ENCODE measurements at regions not wholly inside any gene's neighbourhood (a gene's known extent, or its start where the extent isn't known, plus 50 kb on each side); places are given as distances from the start of the nearest gene placed in this dataset.
A peak's percentile ranks its signal among the peaks of the same experiment; 100 is the strongest.

DNA sequence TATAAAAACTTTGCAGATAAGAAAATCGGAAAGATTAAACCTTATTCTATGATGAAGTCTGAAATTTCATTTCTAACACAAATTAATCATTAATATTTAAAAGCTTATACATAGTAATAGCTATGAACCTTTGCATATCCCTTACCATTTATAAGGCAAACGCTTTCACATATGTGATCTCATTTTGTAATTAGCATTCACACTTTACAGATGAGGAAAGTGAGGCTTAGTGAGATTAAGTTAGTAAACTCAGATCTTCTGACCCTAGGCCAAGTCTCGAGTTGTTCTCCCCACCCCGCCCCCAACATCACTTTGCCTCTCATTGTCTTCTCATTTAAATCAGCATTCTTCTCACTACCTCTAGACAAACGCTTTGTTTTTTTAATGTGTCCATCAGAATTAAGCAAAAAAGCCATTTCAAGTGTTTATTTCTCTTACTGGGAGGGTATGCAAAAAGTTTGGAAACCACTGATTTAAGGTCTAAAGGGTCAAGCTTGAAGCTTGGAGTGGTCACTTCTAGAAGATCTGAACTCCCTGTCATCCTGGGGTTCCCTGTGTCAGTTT, 172.9 kb upstream of the BCL6 start:
- DNase-seq, result no peak
- POLR2A ChIA-PET, result interaction anchor here (0.6 to 1.7 kb wide), 12 partner anchors 13 to 998 kb away, joined by 3 to 5 read pairs (median 4); partner anchors contain the start of genes BCL6 and LPP
- no peaks in the 10 kb centered on the region for H3K27me3 Mint-ChIP-seq
- TF ChIP-seq, protein P1, sequence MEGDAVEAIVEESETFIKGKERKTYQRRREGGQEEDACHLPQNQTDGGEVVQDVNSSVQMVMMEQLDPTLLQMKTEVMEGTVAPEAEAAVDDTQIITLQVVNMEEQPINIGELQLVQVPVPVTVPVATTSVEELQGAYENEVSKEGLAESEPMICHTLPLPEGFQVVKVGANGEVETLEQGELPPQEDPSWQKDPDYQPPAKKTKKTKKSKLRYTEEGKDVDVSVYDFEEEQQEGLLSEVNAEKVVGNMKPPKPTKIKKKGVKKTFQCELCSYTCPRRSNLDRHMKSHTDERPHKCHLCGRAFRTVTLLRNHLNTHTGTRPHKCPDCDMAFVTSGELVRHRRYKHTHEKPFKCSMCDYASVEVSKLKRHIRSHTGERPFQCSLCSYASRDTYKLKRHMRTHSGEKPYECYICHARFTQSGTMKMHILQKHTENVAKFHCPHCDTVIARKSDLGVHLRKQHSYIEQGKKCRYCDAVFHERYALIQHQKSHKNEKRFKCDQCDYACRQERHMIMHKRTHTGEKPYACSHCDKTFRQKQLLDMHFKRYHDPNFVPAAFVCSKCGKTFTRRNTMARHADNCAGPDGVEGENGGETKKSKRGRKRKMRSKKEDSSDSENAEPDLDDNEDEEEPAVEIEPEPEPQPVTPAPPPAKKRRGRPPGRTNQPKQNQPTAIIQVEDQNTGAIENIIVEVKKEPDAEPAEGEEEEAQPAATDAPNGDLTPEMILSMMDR (IDR thresholded peaks at IDR 0.05), result no peak
- peaks cover 68% of the 10 kb centered on the region for H3K4me1 Mint-ChIP-seq (ENCODE audit: low read depth)
- no peak for ATAC-seq
- H3K9me3 Mint-ChIP-seq, result no peaks in the 10 kb centered on the region
- intact Hi-C loops (cut with micrococcal nuclease), result loop anchor here (2.0 kb wide), 1 partner anchor 169 kb away; no protein-coding TSS in a partner anchor
- H3K4me3 Mint-ChIP-seq, result no peak overlapping the region
- H3K27ac Mint-ChIP-seq, result peak overlapping the region; percentile 93
- no peaks in the 10 kb centered on the region for H3K36me3 Mint-ChIP-seq (ENCODE audit: low read depth)
- CTCF ChIA-PET, result interaction anchor here (0.9 to 3.8 kb wide), 10 partner anchors 8 to 1007 kb away, joined by 3 to 29 read pairs (median 4); partner anchors contain the start of gene BCL6

DNA sequence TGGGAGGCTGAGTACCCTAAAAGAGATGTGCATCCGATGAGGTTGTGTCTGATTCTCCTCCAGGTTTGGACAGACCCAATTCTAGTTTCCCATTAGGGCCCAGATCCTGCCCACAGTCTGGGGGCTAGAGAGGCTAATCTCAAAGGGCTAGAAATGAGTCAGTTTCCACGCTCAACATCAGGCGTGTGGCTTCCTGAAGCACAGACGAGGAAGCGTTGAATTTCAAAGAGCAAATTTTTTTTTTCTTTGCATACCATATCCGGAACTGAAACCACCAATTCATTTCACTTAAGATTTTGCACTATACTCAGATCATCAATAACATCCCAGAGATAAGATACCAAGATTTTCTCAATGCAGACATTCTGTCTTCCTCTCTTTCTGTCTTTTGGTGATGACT, 173.8 kb upstream of the BCL6 start:
- Mint-ChIP-seq H3K4me3 (peak overlapping the region; percentile 60), H3K27me3 (no peaks in the 10 kb centered on the region), H3K9me3 (peaks cover 6% of the 10 kb centered on the region), H3K27ac (peak overlapping the region; percentile 93), H3K4me1 (ENCODE audit: low read depth) (peaks cover 70% of the 10 kb centered on the region), H3K36me3 (ENCODE audit: low read depth) (peaks cover 3% of the 10 kb centered on the region)
- CTCF ChIA-PET, result interaction anchor here (0.8 to 3.8 kb wide), 3 partner anchors 120 to 178 kb away, joined by 3 to 29 read pairs (median 5); partner anchors contain the start of gene BCL6
- TF ChIP-seq, protein P1 (IDR thresholded peaks at IDR 0.05), result no peak
- ATAC-seq (peak; percentile 62), DNase-seq (peak; percentile 79)
- intact Hi-C loops (cut with micrococcal nuclease), result loop anchor here (2.0 kb wide), 1 partner anchor 170 kb away; no protein-coding TSS in a partner anchor
- POLR2A ChIA-PET, result interaction anchor here (0.6 to 1.7 kb wide), 7 partner anchors 14 to 236 kb away, joined by 3 to 5 read pairs (median 4); partner anchors contain the start of genes BCL6 and LPP

DNA sequence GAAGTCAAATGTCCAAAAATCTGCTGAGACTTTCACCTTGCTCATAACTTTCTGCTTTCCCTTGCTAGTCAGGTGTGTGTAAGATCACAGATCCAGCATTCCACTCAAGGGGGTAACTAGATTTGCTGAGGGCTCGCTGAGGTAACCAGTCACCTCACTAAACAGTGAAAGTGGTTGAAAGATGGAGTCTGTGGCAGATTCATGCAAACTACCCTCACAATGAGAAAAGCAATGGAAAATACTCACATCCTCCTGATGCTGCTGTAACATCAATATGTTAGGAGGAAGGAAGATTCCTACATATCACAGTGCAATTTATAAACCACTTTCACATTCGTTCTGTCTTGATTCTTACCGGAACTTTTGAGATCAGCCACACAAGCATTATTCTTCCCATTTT, 174.3 kb upstream of the BCL6 start:
- intact Hi-C loops (cut with micrococcal nuclease), result loop anchor here (2.0 kb wide), 1 partner anchor 171 kb away; no protein-coding TSS in a partner anchor
- H3K9me3 Mint-ChIP-seq, result peaks cover 9% of the 10 kb centered on the region

DNA sequence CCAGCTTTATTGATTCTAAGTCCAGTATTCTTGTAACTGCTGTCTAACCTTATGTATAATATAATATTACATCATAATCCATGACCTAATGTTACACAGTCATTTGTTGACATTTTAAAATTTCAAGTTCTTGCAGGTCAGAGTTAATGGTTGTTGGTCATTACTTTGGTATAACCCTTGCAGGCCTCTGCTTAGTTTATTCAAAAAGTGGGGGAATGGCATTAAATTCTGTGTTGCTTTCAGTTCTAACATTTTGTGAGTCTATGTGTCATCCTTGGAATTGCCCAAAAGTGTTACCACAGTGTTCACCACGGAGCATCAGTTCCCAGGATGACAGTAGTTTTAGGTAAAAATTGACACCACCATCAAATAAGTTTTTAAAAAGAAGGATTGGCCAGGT, 174.8 kb upstream of the BCL6 start:
- no peak overlapping the region for H3K4me3 Mint-ChIP-seq
- CTCF ChIA-PET, result interaction anchor here (1.1 kb wide), 1 partner anchor 179 kb away, joined by 4 read pairs; no protein-coding TSS in a partner anchor

More for the DNA sequence above, 174.3 kb upstream of the BCL6 start:
- DNase-seq (peak; percentile 47), ATAC-seq (peak; percentile 55)
- Mint-ChIP-seq H3K4me1 (ENCODE audit: low read depth) (peaks cover 70% of the 10 kb centered on the region), H3K4me3 (peak overlapping the region; percentile 60), H3K27ac (peak overlapping the region; percentile 93), H3K27me3 (no peaks in the 10 kb centered on the region), H3K36me3 (ENCODE audit: low read depth) (peaks cover 3% of the 10 kb centered on the region)
- TF ChIP-seq, protein P1 (IDR thresholded peaks at IDR 0.05), result no peak
- POLR2A ChIA-PET, result no interaction called here
- CTCF ChIA-PET, result interaction anchor here (1.1 kb wide), 1 partner anchor 179 kb away, joined by 4 read pairs; no protein-coding TSS in a partner anchor

More for the DNA sequence above, 174.8 kb upstream of the BCL6 start:
- intact Hi-C loops (cut with micrococcal nuclease), result loop anchor here (5.0 to 10.0 kb wide), 3 partner anchors 42 to 235 kb away; partner anchors contain the start of gene LPP
- ATAC-seq, result no peak
- peaks cover 7% of the 10 kb centered on the region for H3K36me3 Mint-ChIP-seq (ENCODE audit: low read depth)
- POLR2A ChIA-PET, result no interaction called here
- H3K27me3 Mint-ChIP-seq, result no peaks in the 10 kb centered on the region
- H3K4me1 Mint-ChIP-seq (ENCODE audit: low read depth), result peaks cover 72% of the 10 kb centered on the region
- peaks cover 13% of the 10 kb centered on the region for H3K9me3 Mint-ChIP-seq
- no peak for DNase-seq
- TF ChIP-seq, protein P1 (IDR thresholded peaks at IDR 0.05), result no peak
- peak overlapping the region; percentile 93 for H3K27ac Mint-ChIP-seq

All from activated CD8-positive, alpha-beta T cell treated with anti-CD3 and anti-CD28 coated beads for 36 hours (primary cell).